Epithelial cell of proximal tubule (primary cell): ENCODE measurements at regions not wholly inside any gene's neighbourhood (a gene's known extent, or its start where the extent isn't known, plus 50 kb on each side); places are given as distances from the start of the nearest gene placed in this dataset.

Experiments used
- DNase-seq: peaks from one replicate; pipeline ENCODE4 v3.0.0-alpha.2; 2011; ENCODE audit warnings: low read depth
- H3K4me3 ChIP-seq: 2 replicates; pipeline ENCODE4 v1.5.1; 2011; ENCODE audit warnings: low read depth, mild to moderate bottlenecking, low read length
- TF ChIP-seq, protein P1 (sequence below): conservative IDR thresholded peaks from 2 replicates; pipeline ENCODE4 v1.5.1; 2012; ENCODE audit warnings: low read depth, mild to moderate bottlenecking, low read length

DNA sequence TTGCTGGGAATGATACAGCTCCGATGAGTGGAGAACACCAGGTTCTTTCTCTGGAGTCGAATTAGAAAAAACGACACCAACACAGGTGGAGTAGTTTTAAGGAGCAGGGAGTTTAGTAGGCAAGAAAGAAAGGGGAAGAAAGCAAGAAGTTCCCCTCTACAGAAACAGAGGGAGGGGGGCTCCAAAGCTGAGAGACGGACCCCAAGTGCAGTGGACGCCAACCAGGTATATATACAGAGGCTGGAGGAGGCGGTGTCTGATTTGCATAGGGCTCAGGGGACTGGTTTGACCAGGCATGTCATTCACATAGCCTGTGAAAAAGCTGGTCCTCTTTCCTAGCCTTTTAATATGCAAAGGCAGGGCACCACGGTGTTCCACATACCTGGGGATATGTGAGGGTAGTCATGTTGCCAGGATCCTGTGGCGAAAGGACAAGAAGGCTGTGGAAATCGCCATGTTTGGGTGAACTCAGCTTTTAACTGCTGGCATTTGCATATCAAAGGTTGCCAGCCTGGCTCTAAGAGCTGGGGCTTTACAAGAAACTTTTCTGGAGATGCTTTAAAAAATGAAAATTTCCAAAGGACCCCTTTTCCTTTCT is 887.4 kb upstream of the EPHA6 start:
- TF ChIP-seq, protein P1, sequence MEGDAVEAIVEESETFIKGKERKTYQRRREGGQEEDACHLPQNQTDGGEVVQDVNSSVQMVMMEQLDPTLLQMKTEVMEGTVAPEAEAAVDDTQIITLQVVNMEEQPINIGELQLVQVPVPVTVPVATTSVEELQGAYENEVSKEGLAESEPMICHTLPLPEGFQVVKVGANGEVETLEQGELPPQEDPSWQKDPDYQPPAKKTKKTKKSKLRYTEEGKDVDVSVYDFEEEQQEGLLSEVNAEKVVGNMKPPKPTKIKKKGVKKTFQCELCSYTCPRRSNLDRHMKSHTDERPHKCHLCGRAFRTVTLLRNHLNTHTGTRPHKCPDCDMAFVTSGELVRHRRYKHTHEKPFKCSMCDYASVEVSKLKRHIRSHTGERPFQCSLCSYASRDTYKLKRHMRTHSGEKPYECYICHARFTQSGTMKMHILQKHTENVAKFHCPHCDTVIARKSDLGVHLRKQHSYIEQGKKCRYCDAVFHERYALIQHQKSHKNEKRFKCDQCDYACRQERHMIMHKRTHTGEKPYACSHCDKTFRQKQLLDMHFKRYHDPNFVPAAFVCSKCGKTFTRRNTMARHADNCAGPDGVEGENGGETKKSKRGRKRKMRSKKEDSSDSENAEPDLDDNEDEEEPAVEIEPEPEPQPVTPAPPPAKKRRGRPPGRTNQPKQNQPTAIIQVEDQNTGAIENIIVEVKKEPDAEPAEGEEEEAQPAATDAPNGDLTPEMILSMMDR = no peak
- no peak overlapping the region for H3K4me3 ChIP-seq
- no peak for DNase-seq

GRCh38 chr3:95934181-95934580 is 880.2 kb upstream of the EPHA6 start:
- no peak for DNase-seq
- H3K4me3 ChIP-seq = no peak overlapping the region
- TF ChIP-seq, protein P1 = no peak

DNA sequence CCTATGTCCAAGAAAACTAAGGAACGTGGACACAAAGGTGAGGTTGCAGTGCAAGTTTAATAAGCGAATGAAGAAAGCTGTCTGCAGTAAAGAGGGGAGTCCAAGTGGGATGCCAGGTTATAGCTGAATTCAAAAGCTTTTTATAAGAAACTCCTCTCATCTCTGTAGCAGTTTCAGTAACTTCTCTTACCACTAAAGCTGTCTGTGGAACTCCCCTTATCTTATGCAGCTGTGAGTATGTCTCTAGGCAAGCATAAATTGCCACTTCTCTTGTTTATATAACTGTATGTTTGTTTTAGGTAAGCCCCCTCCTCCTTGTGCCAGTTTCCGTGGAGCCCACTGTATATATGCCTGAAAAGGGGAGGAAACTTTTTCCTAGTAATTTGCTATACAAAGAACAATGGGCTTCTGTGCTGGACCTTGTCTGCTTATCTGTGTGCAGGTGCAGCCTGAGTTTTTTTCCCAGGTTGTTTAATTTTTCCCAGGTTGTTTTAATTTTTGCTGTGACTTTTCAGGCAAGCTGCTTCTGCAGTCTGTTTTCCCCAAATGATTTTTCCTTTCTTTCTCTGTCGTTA is 875.1 kb upstream of the EPHA6 start:
- TF ChIP-seq, protein P1 = no peak
- no peak overlapping the region for H3K4me3 ChIP-seq
- DNase-seq = no peak

GRCh38 chr3:95965704-95966336 is 848.6 kb upstream of the EPHA6 start:
- TF ChIP-seq, protein P1 = no peak
- H3K4me3 ChIP-seq = no peak overlapping the region
- DNase-seq = no peak

DNA sequence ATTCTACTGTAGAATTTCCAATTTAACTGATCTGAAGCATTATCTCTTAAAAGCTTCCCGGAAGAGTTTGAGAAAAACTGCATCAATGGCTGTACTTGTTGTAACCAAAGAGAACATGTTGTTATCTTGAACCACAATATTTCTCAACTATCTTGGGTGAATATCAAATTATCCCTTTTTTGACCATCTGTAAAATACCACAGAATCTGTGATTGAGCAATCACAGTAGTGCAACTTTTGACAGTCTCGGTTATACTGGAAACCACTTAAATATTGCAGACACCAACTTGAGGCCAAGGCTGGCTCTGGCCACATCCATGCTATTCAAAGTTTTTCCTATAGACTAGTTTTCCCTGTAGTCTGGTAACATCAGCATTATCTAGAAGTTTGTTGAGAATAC is 842.8 kb upstream of the EPHA6 start:
- H3K4me3 ChIP-seq = no peak overlapping the region
- no peak for DNase-seq
- TF ChIP-seq, protein P1 = no peak

DNA sequence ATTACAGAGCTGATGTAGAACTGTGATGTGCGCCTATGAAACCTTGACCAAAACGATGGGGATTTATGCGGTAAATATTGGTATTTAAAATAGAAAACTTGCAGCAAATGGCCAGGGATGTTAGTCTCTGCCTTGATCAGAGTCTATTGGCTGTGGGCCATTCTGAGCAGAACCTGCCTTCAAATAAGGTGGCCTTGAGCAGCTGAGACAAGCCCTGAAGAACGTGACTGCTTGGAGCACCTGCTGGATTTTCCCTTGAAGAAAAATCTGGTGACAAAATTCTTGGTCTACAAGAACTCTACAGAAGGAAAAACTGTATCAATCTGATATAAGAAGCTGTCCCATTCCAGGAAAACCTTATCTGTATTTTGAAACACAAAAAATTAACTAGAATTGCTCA is 820.1 kb upstream of the EPHA6 start:
- TF ChIP-seq, protein P1 = no peak
- no peak overlapping the region for H3K4me3 ChIP-seq
- no peak for DNase-seq

DNA sequence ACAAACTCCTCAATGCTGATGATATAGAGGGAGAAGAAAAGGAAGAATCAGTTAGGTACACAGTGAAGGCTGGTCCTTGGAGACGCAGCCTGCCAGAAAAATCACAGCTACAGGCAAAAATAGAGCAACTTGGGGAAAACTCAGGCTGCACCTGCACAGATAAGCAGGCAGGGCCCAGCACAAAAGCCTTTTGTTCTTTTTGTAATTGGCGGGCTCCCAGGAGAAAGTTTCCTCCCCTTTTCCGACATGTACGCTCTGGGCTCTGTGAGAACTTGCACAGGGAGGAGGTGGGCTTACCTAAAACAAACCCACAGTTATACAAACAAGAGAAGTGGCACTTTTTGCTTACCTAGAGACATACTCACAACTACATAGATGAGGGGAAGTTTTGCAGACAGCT is 813.4 kb upstream of the EPHA6 start:
- TF ChIP-seq, protein P1 = no peak
- no peak for DNase-seq
- no peak overlapping the region for H3K4me3 ChIP-seq
